Astrocyte (in vitro differentiated cells and primary cell): ENCODE measurements at regions not wholly inside any gene's neighbourhood (a gene's known extent, or its start where the extent isn't known, plus 50 kb on each side); places are given as distances from the start of the nearest gene placed in this dataset.

Experiments
- CTCF ChIP-seq: IDR thresholded peaks from 2 replicates; pipeline ENCODE4 v1.5.1; 2011; ENCODE audit warnings: low read depth, mild to moderate bottlenecking, inconsistent platforms, low read length, moderate library complexity; ENCODE audit not compliant: insufficient read depth
- EZH2 ChIP-seq: IDR thresholded peaks from 2 replicates; pipeline ENCODE4 v1.6.1; 2012; ENCODE audit warnings: mild to moderate bottlenecking, low read length, inconsistent platforms; ENCODE audit not compliant: insufficient read depth

GRCh38 chr3:197421021-197421420 is 122.6 kb upstream of the DLG1 start:
- TF ChIP-seq EZH2, result no peak
- TF ChIP-seq CTCF, result no peak
